A673 (cell line): ENCODE measurements at regions not wholly inside any gene's neighbourhood (a gene's known extent, or its start where the extent isn't known, plus 50 kb on each side); places are given as distances from the start of the nearest gene placed in this dataset.

Experiments
- CTCF ChIP-seq: fragments of 300-800, 200-600 bp; sonication (generic); conservative IDR thresholded peaks from 2 replicates; pipeline ENCODE4 v1.5.1; 2017; ENCODE audit warnings: low read depth, mild to moderate bottlenecking, antibody characterized with exemption, low read length, moderate library complexity, mixed read lengths
- EZH2 ChIP-seq: fragments of 200-600 bp; sonication (generic); IDR thresholded peaks from 2 replicates; pipeline ENCODE4 v1.6.1; 2017; ENCODE audit warnings: borderline replicate concordance, low read depth, mild to moderate bottlenecking, mixed read lengths, antibody characterized with exemption, low read length; ENCODE audit not compliant: poor library complexity, severe bottlenecking

- TF ChIP-seq CTCF, result no peak
- no peak for TF ChIP-seq EZH2
Measured at GRCh38 chr11:50275133-50275532, 242.5 kb downstream of the OR4C45 start.
